Amniotic epithelial cell (primary cell): ENCODE measurements at regions not wholly inside any gene's neighbourhood (a gene's known extent, or its start where the extent isn't known, plus 50 kb on each side); places are given as distances from the start of the nearest gene placed in this dataset.

Experiments
- DNase-seq: peaks from one replicate; pipeline ENCODE4 v3.0.0-alpha.2; 2010; ENCODE audit warnings: low read depth

DNA sequence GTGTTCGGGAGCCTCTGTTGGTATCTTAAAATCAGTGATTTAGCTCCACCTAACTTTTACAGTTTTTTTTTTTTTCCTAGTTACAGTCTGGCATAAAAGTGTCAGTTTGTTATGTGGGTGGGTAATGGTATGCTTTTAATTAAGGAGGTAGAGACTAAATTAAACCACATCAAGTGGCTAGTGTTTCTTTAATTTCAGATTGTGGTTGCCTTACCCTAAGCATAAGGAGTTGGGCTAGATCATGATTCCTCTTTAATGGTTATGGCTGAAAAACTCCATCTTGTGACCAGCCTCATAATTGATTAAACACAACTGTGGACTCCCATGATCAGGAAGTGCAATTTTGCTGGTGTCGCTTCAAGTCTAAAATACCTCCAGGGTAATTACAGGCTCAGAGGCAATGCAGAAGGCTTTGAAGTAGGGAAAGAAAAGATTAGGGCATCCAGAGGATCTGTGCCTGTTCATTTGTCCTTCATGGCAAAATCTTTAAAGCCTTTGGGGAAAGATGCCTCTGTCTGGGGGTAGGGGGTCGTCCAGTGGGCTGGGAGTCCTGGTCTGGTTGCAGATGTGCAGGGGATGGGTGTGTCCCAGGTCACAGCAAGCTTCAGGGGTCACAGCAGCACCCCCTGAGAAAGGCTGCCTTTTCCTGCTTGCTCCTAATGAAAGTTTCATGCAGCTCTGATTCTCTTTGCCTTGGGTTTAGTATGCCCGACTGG, 579.2 kb downstream of the BCL11A start:
- DNase-seq = no peak

- no peak for DNase-seq
Measured at GRCh38 chr2:59969161-59969560, 584.3 kb downstream of the BCL11A start.

DNA sequence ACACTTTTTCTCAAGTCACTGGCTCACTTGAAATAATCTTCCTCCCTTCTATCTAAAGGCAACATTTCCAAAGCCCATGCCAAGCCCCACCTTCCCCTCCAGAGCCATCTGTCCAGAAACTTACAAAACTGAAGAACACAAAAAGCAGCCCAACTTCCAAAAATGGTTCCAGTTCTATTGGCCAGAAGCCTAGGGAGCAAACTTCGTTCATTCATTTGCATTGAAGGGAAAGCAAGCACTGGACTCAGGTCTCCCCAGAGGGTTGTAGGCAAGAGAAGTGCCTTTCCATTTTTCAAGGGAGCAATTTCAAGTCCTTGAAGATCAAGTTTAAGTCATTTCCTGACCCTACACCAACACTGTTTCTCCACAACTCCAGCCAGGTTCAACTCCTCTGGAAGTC, 585.0 kb downstream of the BCL11A start:
- DNase-seq = no peak

DNA sequence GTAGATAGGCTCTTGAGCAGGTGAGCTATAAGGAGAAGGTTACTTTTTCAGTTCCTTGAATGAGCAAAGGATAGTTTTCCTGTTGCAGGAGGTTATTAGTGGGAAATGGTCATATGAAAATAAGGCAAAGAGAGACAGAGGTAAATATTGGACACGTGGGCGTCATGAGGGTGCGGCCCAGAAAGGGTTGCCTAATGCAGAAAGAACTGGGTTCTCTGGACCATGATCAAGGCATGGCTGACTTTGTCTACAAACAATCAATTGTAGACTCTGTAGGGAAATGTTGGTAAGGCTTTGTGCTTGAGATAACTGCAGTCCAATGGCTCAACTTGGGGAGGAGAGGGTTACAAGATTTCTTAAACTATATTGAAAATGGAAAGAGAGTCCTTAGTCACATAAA, 585.8 kb downstream of the BCL11A start:
- no peak for DNase-seq

DNA sequence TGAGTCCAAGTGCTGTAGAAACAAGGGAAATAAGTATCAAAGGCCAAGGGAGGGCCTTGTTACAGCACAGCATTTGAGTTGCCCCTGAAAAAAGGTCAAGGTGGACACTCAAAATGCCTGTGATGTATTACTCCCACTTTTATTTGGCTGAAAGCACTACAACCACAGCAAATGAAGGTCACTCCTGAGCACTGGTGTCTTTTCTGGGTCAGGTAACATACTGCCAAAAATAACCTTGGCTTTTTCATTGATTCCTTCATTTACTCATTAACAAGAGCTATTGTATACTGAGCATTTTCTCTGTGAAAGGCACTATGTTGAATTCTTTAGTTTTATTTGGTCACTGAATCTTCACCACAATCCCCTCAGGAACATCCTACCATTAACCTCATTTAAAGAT, 590.3 kb downstream of the BCL11A start:
- no peak for DNase-seq

DNA sequence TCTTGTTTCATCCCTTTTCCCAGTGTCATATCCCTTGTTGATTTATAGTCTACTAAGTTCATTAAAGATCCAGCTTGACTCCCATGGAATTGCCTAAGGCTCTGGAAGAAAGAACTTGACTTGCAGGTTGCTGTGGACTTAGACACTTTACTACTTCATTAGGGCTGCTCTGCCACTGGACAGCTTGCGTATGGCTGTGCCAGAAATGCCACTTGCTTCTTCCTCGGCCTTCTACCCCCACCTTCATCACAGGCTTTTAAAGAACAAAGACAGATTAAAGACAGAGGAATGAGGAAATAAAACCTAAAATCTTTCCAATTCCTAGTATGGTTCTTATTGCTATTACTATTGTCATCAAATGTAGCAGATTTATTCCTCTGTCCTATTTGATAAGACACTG, 591.7 kb downstream of the BCL11A start:
- DNase-seq = no peak

GRCh38 chr2:59959944-59960343, 593.5 kb downstream of the BCL11A start:
- DNase-seq = no peak

DNA sequence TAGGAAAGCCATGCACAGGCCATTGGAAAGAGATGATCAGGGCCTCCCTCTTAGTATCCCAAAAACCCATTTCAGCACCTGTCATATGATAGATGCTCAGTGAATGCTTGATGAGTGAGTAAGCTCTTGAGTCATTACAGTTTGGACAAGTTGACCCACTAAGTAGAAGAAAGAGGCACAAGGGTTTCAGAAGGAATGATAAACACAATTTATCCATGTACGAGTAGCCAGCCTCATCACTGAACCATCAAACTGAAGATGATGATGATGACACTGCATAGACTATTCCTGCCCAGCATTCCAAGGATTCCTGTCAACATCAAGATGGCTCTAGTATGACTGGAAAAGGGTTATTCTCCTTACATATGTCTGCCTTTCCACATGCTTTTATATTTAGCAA, 596.0 kb downstream of the BCL11A start:
- DNase-seq = no peak

- DNase-seq = no peak
Measured at GRCh38 chr2:59956981-59957380, 596.5 kb downstream of the BCL11A start.

GRCh38 chr2:59947917-59948541, 605.4 kb downstream of the BCL11A start:
- no peak for DNase-seq

- no peak for DNase-seq
Measured at GRCh38 chr2:59947209-59947608, 606.2 kb downstream of the BCL11A start.

DNA sequence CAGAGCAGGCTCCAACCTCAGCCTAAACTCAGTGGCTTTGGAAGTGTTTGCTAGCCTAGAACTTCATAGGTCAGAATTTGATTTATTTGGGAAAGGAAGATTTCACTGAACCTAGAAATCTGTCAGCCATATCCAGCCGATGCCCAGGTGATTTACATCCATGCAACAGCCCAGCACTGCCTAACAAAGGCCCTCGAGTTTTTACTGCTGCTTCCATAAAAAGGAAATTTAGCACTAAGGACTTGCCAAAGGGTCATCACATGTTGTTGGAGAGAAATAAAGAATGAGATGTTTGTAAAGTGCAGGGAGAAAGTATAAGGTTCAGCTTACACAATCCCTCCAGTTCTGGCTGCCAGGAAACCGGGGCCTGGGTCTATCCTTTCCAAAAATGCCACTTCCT, 614.2 kb downstream of the BCL11A start:
- DNase-seq = no peak

- DNase-seq = no peak
Measured at GRCh38 chr2:59938181-59938580, 615.3 kb downstream of the BCL11A start.

- no peak for DNase-seq
Measured at GRCh38 chr2:59936048-59936447, 617.4 kb downstream of the BCL11A start.

- no peak for DNase-seq
Measured at GRCh38 chr2:59935005-59935404, 618.4 kb downstream of the BCL11A start.

GRCh38 chr2:59933948-59934347, 619.5 kb downstream of the BCL11A start:
- DNase-seq = no peak

DNA sequence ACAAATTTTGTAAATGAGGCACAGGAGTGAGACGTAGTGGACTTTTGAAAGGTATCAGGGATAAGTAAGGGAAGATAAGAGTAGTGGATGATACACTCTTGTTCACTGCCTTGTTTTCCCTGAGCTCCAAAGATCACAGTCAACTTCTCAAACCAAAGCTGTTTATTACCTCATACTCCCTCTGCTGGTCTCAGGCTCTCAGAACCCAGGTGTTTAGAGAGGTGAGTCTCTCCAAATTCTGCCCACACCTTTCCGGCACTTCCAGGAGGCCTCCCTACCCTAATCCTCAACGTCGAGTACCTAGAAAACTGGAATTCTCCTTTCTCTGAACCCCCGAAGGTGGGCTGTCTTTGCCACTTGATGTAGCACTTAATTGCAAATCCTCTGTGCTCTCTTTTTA, 621.1 kb downstream of the BCL11A start:
- DNase-seq = no peak

GRCh38 chr2:59930430-59930829, 623.0 kb downstream of the BCL11A start:
- DNase-seq = no peak

- DNase-seq = no peak
Measured at GRCh38 chr2:59926731-59927130, 626.7 kb downstream of the BCL11A start.

- DNase-seq = no peak
Measured at GRCh38 chr2:59925321-59925720, 628.1 kb downstream of the BCL11A start.

- DNase-seq = no peak
Measured at GRCh38 chr2:59924346-59924745, 629.1 kb downstream of the BCL11A start.

DNA sequence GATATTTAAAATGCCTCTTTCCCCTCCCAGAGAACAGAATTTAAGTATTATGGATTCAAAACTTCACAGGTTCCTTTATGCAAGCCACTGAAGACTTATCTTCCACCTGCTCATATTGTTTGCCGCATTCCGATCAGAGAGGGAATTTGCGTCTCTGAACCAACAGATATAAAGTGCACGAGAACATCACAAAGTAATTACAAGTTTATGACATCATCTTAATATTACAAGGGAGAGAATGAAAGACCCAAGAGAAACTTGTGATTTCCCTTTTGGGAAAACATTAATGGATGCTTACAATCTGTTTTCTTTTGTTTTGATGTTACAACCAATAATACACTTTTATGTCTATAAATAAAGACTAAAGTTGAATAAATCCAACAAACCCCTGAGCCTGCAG, 631.0 kb downstream of the BCL11A start:
- no peak for DNase-seq

- no peak for DNase-seq
Measured at GRCh38 chr2:59921743-59922142, 631.7 kb downstream of the BCL11A start.

- no peak for DNase-seq
Measured at GRCh38 chr2:59920961-59921360, 632.5 kb downstream of the BCL11A start.
